ENCODE measurements at regions not wholly inside any gene's neighbourhood (a gene's known extent, or its start where the extent isn't known, plus 50 kb on each side); places are given as distances from the start of the nearest gene placed in this dataset.

DNA sequence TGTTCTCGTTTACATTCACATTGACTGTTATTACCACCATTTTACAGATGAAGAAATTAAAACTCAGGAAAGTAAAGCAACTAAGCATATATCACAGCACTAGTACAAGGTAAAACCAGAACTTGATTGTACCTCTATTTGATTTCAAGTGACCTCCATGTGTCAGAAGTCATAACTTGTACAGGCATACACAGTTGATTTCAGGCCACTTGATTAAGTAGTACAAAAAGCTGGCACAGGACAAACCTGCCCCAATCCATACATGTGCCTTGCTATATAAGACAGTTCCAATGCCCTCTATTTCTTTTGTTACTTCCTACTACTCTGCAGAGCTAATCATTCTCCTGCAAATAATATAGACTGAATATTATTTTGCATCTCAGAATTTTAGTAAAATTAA lies 58.8 kb upstream of the VGLL2 start:
- ATAC-seq: peak in 2 of 4 donors; percentile 36 to 48
- TF ChIP-seq, protein P1, sequence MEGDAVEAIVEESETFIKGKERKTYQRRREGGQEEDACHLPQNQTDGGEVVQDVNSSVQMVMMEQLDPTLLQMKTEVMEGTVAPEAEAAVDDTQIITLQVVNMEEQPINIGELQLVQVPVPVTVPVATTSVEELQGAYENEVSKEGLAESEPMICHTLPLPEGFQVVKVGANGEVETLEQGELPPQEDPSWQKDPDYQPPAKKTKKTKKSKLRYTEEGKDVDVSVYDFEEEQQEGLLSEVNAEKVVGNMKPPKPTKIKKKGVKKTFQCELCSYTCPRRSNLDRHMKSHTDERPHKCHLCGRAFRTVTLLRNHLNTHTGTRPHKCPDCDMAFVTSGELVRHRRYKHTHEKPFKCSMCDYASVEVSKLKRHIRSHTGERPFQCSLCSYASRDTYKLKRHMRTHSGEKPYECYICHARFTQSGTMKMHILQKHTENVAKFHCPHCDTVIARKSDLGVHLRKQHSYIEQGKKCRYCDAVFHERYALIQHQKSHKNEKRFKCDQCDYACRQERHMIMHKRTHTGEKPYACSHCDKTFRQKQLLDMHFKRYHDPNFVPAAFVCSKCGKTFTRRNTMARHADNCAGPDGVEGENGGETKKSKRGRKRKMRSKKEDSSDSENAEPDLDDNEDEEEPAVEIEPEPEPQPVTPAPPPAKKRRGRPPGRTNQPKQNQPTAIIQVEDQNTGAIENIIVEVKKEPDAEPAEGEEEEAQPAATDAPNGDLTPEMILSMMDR (IDR thresholded peaks at IDR 0.05): no peak
- TF ChIP-seq POLR2A (IDR thresholded peaks at IDR 0.05): no peak
- H3K27ac ChIP-seq: no peak overlapping the region

GRCh38 chr6:117206944-117207687 lies 58.2 kb upstream of the VGLL2 start:
- no peaks in the 10 kb centered on the region for H3K36me3 ChIP-seq
- H3K27me3 ChIP-seq: no peaks in the 10 kb centered on the region
- DNase-seq (peak in 4 of 5 donors; percentile 15 to 57 (median 33)), ATAC-seq (peak; percentile 75 to 94 (median 93))
- no peak overlapping the region for H3K27ac ChIP-seq
- H3K4me1 ChIP-seq: no peaks in the 10 kb centered on the region
- no peak overlapping the region for H3K4me3 ChIP-seq
- H3K9me3 ChIP-seq: peaks cover 0 to 7% (median 0%) of the 10 kb centered on the region in 12 donors
- WGBS, 4 donors: 42 to 54% (median 49%) methylated on average over 8 of the region's 8 CpGs
- TF ChIP-seq, protein P1 (IDR thresholded peaks at IDR 0.05): no peak
- no peak for TF ChIP-seq POLR2A (IDR thresholded peaks at IDR 0.05)
- intact Hi-C loops (cut with DNase I): no loop called here

More for the DNA sequence above, 58.8 kb upstream of the VGLL2 start:
- Histone ChIP-seq H3K9me3 (peaks cover 0 to 7% (median 0%) of the 10 kb centered on the region in 12 donors), H3K4me1 (no peaks in the 10 kb centered on the region), H3K4me3 (no peak overlapping the region), H3K36me3 (no peaks in the 10 kb centered on the region), H3K27me3 (no peaks in the 10 kb centered on the region)
- 73 to 82% (median 76%) methylated on average over 1 of the region's 1 CpG for WGBS, 4 donors
- DNase-seq: no peak
- intact Hi-C loops (cut with DNase I): no loop called here

GRCh38 chr6:117210279-117210678 lies 55.1 kb upstream of the VGLL2 start:
- Histone ChIP-seq H3K27me3 (no peaks in the 10 kb centered on the region), H3K9me3 (peaks cover 0 to 7% (median 0%) of the 10 kb centered on the region in 12 donors), H3K4me1 (no peaks in the 10 kb centered on the region), H3K27ac (no peak overlapping the region), H3K36me3 (no peaks in the 10 kb centered on the region), H3K4me3 (no peak overlapping the region)
- TF ChIP-seq, protein P1 (IDR thresholded peaks at IDR 0.05): no peak
- no peak for TF ChIP-seq POLR2A (IDR thresholded peaks at IDR 0.05)
- ATAC-seq (no peak), DNase-seq (no peak)
- intact Hi-C loops (cut with DNase I): no loop called here
- 59 to 76% (median 66%) methylated on average over 1 of the region's 1 CpG for WGBS, 4 donors

GRCh38 chr6:117215353-117216090 lies 49.8 kb upstream of the VGLL2 start:
- Histone ChIP-seq H3K4me1 (no peaks in the 10 kb centered on the region), H3K36me3 (no peaks in the 10 kb centered on the region), H3K27ac (no peak overlapping the region), H3K27me3 (no peaks in the 10 kb centered on the region), H3K9me3 (no peaks in the 10 kb centered on the region), H3K4me3 (no peak overlapping the region)
- WGBS, 4 donors: 62 to 80% (median 70%) methylated on average over 3 to 4 of the region's 4 CpGs
- ATAC-seq (peak in 1 of 4 donors; percentile 16), DNase-seq (no peak)
- no peak for TF ChIP-seq POLR2A (IDR thresholded peaks at IDR 0.05)
- TF ChIP-seq, protein P1 (IDR thresholded peaks at IDR 0.05): no peak
- intact Hi-C loops (cut with DNase I): no loop called here

All from heart left ventricle (tissue), 16 donors.